ENCODE measurements at regions not wholly inside any gene's neighbourhood (a gene's known extent, or its start where the extent isn't known, plus 50 kb on each side); places are given as distances from the start of the nearest gene placed in this dataset.
"Not testable (repeated sequence)": the region's sequence is repeated elsewhere in the genome, so short reads cannot be mapped to it uniquely, and the experiment has no call there.

DNA sequence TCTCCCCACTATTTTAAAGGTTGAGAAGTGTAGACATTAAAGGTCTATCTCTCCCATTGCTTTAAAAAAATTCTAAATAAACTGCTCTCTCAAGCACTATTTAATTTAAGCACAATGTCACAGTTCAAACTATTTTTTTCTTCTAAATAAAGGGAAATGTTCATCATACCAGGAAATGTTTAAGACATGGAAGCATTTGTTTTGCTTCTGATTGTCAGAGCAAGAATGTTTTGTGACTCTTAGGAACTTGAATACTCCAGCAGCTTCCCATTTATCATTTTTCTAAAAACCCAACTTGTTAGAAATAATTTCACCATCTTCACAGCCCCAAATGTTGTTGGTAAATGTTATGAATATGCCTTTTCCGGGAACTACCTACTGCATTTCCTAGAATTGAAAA, 121.8 kb upstream of the NTF3 start:
- DNase-seq (ENCODE audit: low read depth in 2 of 2), result no peak

DNA sequence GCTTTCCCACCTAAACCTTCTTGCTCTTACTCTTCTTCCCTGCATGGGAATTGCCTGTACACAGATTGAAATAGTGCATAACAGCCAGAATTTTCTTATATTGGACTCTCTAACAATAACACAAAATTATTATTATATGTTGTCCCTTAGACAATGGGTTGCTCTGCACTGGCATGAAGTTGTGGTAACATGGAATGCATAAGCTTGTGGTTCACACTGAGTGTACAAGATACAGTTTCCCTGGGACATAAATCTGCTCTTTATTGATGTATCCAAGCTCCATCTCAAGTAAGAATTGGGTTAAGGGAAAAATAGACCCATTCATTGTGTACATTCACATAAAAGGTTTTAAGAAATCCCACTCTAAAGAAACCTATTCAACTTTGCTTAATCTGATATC, 114.4 kb upstream of the NTF3 start:
- no peak for DNase-seq (ENCODE audit: low read depth in 2 of 2)

DNA sequence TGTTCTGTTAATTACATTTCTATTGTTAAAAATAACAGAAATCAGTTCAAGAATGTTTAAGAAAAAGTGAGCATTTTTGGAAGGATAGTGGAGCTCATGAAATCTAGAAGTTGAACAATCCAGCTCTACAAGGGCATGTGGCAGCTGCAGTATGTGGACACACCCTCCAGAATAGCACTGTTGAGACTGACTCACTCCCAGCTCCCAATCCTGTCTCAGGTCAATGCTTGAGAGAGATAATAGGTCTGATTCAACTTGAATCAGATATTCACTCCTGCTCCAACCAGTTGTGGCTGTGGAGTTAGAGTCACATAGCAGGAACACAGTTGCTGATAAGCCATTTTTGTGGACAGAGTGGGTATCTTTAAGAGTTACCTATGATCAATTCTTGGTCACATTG, 113.0 kb upstream of the NTF3 start:
- DNase-seq (ENCODE audit: low read depth in 2 of 2), result no peak

DNA sequence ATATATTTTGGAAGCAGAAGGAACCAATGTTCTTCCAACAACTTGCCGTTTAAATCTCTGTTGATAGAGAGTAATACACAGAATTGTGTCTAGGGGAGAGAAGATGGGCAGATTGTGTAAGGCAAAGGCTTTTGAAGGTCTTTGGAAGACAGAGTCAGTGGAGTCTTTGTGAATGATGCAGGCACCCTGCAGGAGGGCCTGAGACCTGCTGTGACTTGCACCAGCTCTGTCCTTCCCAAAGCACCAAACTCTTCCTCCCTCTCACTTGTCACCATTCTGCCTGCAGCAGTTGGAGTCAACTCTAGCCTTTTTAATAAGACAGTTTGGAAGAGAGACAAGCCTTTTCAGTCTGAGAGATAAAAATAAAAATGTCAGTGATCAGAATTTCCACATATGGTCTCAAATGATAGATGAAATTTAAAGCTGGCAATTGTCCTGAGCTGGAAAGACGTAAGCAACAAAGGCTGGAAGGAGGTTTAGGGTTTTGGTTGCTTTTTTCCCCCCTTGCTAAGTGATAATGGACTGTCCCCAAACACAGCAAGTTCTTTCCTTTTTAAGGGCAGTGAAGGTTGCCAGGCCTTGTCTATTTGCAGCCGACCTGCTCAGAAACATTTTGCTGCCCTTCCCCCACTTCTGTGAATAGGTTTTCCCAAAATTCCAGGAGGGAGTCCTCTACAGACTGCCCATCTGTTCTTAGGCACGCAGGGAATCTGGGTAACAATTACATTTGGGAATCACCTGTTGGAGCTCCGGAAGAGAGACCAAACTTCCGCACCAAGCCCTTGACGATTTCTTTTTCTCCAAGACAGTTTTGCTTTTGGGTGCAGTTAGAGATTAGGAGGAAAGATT, 103.0 kb upstream of the NTF3 start:
- no peak for DNase-seq (ENCODE audit: low read depth in 2 of 2)

DNA sequence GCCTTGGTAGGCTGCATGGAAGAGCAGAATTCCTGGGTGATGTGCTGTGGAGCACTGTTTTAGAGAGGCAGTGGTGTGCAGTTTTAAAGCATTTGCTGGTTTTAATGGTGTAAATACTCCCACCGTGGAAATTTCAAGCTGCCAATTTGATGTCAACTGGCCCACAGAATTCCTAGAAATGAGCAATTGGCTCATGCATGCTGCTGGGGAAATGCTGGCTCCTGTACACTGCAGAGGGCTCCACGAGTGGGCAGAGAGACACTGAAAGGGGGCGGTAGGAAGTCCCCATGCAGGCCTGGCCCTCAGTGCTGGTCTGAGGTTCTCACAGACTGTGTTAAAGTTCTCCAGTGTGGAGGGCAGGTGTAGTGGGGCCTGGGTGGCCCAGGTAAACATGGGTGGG, 99.4 kb upstream of the NTF3 start:
- no peak for DNase-seq (ENCODE audit: low read depth in 2 of 2)

DNA sequence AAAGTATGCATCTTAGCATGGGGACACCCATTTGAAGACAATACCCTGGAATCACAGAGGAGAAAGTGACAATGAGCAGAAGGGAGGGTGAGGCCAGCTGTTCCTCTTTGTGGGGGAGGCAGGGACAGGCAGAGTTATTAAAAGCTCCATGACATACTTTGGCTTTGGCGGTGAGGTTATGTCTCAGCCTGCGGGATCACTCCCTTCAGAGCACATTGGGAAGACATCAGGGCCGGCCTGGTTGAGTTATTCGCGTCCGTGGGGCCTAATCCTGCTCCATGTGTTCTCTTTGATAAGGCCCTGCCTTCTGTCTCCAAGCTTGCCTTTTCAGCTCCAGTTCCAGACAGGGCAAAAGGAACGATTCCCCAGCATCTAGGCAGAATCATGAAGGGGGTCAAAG, 98.8 kb upstream of the NTF3 start:
- no peak for DNase-seq (ENCODE audit: low read depth in 2 of 2)

DNA sequence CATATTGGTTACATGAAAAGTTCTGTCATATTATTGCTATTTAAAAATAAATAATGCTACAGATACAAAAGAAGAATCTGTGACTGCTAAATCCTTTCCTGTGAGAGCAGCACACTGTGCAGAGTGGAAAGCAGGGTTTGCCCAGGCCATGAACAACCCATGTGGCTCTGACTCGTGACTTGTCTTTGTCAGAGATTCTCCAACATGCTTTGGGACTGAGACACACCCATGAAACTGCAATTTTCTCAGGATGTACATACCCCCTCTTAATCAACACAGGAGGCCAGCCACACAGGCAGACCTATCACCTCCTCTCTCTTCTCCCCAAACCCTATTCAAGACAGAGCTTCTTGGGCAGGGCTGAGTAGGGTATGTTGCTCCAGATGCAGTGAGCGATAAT, 96.8 kb upstream of the NTF3 start:
- no peak for DNase-seq (ENCODE audit: low read depth in 2 of 2)

DNA sequence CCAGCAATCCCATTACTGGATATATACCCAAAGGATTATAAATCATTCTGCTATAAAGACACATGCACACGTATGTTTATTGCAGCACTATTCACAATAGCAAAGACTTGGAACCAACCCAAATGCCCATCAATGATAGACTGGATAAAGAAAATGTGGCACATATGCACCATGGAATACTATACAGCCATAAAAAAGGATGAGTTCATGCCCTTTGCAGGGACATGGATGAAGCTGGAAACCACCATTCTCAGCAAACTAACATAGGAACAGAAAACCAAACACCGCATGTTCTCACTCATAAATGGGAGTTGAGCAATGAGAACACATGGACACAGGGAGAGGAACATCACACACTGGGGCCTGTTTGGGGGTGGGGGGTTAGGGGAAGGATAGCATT, 90.8 kb upstream of the NTF3 start:
- not testable (repeated sequence) for DNase-seq (ENCODE audit: low read depth in 2 of 2)

DNA sequence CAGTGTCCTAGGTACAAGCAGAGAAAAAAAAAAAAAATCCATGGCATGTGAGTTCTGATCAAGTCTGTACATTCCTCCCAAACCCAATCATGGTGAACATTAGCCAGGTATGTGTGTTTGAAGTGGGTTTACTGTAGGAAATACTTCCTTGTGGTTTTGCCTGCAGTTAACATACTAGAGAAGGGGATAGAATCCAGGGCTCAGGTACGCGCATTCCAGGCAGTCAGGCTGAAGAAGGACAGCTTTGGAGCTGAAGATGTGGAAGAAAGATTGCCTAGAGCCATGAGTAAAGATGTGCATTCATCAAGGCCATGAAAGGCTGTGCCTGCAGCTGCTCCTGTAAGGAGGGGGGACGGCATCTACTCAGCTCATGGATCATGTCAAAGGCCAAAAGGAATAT, 88.2 kb upstream of the NTF3 start:
- no peak for DNase-seq (ENCODE audit: low read depth in 2 of 2)

DNA sequence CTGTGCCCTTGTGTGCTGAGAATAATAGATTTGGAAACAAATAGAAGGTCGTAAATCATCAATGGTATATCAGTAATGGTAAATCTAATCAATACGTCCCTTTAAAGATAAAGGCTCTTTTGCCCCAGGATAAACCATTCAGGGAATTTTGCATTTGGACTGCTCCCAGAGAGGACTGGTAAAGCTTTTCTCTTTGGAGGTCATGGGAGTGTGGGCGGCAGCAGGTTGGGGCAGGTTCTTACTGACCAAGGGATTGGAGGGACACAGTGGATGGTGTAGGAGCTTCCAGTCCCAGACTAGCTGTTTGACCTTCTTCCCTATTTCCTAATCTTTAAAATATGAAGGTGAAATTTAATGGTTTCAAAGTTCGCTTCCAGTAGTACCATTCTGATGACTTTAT, 87.8 kb upstream of the NTF3 start:
- DNase-seq (ENCODE audit: low read depth in 2 of 2), result no peak

DNA sequence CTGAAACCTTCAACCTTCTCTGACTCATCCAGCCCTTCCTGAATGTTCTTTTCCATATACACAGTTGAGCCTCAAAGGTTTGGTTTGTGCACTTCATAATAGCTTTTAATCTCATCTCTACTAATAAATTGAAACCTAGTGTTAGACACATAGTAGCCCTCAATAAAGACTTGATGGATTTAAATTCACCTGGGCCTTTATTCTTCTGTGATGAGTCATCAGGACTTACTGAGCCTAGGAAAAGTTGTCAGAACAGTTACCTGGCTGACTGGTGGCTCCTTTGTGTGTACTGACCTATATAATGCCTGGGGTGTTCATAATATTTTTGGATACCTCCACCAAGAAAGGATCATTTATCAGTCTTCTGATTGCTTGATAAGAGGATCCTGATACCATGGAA, 86.4 kb upstream of the NTF3 start:
- DNase-seq (ENCODE audit: low read depth in 2 of 2), result no peak

DNA sequence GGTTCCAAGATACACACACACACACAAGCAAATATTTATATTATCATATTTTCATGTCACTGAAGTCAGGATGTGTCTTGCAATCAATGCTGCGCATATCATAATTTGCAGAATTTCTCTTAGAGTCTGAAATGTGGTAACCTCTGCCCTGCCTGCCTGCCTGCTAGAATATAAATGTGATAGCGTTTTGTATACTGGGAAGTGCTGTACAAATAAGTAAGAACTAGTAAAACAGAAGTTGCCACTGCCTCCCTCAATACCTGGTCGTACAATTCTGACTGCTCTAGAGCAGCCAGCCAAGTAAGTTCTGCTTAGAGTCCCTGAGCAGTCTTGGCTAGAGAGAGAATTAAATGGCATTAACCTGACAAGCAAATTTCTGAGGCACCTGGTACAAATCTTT, 83.9 kb upstream of the NTF3 start:
- no peak for DNase-seq (ENCODE audit: low read depth in 2 of 2)

DNA sequence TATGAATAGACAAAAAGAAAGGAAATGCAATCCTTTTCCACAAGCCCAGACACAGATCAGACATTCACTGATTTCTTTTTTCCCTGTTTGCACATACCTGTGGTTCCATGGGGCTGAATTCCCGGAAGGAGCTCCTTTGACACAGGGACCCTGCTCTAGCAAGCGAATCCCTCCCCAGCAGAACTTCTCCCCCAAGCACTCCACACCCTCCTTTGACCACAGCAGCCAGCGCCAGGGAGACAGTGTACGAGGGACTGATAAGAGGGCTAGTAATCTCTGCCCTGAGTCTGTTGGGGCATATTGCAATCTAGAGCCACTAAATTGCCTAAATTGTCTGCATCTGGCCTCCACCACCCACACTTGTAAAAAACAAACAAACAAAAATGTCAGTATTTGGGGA, 83.4 kb upstream of the NTF3 start:
- no peak for DNase-seq (ENCODE audit: low read depth in 2 of 2)

DNA sequence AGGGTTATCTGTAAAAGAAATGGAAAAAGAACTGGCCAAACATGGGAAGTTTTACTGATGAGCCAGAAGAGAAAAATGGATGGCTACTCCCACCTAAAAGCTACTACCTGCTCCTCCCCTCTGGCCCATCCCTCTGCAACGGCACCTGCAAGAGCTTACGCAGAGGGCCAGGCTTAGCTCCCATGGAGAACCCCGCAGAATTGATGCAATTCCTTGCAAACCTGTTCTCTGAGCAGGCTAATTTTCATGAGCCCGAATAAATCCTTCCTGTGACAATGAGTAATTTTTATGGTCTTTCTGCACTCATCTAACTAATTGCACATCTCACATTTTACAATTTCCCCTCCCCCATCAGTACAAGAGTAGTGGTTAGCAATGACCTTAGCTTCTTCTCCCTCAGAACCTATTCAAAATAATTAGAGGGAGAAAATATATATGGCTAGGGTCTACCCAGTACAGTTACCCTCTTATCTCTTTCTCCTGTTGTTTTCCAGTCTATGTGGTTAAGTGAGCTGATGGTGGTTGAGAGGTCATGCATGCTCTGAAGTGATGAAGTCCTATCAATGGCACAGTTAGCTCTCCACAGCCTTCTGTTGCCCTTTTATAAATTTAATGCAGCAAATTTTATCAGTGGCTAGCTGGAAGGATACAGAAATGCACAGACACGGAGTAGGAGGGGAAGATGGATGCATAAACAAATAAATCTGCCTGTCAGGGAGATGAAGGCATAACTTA, 67.7 kb upstream of the NTF3 start:
- DNase-seq (ENCODE audit: low read depth in 2 of 2), result no peak

DNA sequence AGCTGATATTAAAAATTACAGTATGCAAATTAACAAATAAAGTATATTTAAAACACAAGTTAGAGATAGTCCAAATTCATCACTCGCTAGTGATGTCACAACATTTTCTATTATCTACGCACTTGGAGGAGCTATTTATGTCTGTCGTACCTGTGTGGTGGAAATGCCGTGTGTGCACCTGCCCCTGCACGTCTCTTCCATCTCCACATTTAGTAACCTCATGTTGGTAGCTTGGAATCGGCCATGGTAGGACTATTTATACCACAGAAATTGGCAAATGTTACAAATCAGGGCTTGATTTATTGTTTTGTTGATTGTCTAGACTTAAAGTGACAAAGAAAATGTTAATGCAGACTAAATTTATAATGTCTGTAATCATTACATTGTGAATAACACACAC, 62.6 kb upstream of the NTF3 start:
- no peak for DNase-seq (ENCODE audit: low read depth in 2 of 2)

DNA sequence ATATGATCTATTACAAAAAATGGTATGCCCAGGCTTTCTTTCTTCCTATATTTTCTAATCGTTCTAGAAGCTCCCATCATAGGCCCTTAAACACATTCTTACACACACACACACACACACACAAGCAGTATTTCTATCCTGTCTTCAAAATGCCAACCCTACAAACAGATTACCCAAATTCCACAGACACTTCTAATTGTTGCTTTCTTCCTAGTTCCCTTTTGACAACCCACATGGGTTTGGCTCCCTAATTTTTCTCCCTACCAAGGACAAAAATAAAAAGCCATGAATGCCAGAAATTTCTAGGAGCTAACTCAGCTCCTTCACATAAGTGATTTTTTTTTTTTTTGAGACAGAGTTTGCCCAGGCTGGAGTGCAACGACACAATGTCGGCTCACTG, 60.3 kb upstream of the NTF3 start:
- DNase-seq (ENCODE audit: low read depth in 2 of 2), result no peak

DNA sequence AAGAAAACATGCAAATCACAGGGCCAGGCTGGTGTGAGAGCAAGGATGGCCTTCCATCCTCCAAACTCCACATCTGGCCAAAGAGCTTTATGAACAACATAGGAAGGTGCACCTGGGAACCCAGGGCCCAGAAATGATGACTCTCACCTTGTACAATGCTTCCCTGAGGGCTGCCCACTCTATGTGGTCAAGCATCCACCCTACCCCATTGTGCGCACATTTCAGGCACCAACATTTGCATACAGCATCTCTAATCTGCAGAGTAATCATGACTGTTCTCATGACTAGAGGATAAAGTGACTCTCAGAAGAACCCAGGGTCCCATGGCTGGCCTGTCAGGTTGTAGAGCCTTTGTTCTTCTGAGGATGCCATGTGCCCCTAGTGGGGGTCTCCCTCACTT, 57.2 kb upstream of the NTF3 start:
- DNase-seq (ENCODE audit: low read depth in 2 of 2), result no peak

DNA sequence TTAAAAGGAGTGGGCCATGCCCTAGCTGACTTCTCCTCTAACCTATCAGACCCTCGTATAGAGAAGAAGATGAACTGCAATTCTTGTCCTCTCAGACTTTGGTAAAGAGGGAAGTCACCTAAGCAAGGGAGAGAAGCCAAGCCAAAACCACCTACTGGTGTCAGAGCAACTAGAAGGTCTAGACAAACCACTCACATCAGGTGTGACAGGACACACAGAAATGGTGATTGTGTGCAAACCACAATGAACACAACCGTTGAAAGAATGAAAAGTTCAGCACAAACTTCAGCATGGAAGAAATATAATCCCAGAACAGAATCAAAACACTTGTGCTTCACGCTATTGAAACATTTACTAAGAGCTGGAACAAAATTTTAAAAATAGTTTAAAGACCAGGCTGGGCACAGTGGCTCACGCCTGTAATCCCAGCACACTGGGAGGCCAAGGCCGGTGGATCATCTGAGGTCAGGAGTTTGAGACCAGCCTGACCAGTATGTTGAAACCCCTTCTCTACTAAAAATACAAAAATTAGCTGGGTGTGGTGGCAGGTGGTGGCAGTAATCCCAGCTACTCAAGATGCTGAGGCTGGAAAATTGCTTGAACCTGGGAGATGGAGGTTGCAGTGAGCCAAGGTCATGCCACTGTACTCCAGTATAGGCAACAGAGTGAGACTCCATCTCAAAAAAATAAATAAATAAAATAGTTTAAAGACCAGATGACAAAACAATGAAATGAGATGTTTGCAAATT, 56.2 kb upstream of the NTF3 start:
- DNase-seq (ENCODE audit: low read depth in 2 of 2), result no peak

DNA sequence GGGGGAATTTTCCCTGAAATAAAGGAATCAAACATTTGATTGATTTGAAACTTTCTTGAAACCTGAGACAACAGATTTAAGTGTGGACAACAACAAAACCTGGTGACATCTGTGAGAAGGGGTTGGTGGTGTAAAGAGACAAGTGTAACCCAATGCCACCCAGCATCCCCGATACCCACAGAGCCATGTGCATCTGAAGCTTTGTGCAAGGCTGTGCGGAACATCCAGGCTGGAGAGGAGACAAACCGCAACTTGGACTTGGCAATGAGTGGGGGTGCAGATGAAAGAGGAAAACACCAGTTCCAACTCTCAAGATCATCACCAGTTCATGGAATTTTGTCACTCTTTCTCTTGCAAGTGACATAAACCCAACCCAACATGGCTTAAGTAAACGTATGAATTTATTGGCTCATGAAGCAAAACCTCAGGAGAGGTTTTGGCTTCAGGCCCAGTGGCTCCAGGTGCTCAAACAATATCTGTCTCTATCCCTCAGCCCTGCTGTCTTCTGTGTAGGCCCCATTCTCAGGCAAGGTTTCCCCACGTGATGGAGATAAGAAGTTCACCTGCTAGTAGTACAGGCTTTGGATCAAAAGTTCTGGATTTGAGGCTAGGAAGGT, 55.2 kb upstream of the NTF3 start:
- DNase-seq (ENCODE audit: low read depth in 2 of 2), result no peak

DNA sequence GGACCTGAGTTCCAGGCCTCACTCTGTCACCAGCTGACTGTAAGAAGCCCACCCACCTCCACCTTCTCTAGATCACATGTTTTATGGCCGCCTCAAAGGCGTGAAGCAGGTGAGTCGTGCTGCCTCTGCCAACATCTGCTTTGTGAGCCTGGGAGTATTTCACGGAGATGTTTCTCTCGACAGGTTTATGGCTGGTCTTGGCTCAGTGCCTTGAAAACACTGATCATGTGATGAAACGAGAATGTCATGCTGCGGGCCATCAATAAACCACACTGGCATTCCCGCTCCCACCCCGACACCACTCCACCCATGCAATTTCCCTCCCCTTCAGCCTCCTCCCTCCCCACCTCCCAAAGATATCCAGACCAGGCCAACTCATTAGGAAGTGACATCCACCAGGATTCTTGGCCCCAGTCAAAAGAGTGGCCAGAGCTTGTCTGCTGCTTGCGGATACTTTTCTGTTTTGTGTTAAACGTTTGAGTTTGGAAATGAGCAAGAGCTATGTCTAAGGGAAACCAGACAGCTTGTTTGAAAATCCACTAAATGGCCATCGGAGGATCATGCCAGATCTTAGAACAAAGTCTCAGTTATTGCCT, 53.8 kb upstream of the NTF3 start:
- DNase-seq (ENCODE audit: low read depth in 2 of 2), result no peak

DNA sequence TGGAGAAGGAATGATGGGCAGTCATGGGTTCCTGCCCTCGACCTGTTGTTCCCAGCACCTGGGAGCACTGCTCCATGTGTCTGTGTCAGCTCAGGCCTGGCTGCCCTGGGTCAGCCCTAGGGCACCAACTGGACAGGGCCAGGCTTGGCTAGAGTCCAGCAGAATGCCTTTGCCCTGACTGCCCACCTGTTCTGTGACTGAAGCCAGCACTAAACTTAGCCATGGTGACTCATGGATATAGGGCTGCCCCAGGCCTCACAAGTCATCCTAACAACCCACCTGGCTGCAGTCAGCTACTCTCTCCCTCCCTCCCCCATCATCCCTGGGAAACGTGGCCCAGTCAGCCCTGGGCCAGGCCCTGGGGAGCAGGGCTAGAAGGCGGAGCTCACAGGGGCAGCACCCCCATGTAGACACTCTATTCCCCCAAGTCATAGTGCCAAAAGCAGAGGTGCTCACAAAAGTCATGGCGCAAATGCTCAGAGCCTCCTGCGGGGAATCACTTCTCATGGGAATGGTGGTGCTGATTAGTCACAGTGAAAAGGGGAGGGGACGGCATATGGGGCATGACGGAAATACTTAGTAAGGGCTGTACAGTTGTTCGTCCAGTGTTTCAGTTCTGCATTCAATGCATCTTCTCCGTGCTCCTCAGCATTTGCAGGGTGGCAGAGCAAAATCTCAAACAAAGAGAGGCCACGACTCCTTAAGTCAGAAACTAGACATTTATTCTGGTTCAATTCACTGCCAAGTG, 52.0 kb upstream of the NTF3 start:
- no peak for DNase-seq (ENCODE audit: low read depth in 2 of 2)
